ENCODE measurements at regions not wholly inside any gene's neighbourhood (a gene's known extent, or its start where the extent isn't known, plus 50 kb on each side); places are given as distances from the start of the nearest gene placed in this dataset.

- TF ChIP-seq POLR2A (IDR thresholded peaks at IDR 0.05) (no peak), CTCF (IDR thresholded peaks at IDR 0.05) (no peak), POLR2AphosphoS5 (IDR thresholded peaks at IDR 0.05; ENCODE audit: insufficient read depth in 1 of 2, low read depth in 1 of 2) (no peak)
Observed at GRCh38 chr6:80543598-80544222, 437.2 kb downstream of the BCKDHB start.
